ENCODE measurements at regions not wholly inside any gene's neighbourhood (a gene's known extent, or its start where the extent isn't known, plus 50 kb on each side); places are given as distances from the start of the nearest gene placed in this dataset.

DNA sequence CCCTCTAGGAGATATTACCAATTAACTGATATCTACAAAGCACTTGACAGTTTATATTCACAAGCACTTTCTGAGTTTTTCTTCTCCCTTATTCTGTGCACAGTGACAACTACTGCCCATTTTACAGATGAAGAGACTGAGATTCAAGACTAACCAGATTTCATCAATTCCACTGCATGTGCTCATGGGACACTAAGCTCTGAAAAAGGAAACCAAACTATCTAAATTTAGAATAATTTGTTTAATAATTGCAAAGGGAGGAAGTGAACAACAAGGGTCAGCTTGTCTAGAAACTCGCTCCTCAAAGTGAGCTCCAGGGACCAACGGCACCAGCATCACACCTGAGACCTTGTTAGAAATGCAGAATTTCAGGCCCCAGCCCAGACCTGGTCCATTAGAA, 50.8 kb upstream of the MYLIP start:
- DNase-seq: no peak

DNA sequence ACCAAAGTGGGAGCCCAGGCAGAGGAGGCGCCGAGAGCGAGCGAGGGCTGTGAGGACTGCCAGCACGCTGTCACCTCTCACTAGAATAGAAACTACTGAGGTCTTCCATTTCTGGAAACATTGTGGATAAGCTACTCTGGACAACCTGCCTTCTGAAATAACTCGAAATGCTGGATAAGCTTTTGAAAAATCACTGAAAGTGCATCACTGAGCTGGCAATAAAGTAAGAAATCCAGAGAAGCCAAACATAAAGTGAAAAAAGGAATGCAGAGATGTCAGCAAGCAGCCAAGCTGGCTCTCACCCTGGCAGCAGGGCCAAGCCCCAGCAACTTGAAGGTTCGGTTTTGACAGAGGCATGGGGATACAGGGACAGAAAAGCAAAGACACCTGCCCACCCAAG, 59.2 kb upstream of the MYLIP start:
- DNase-seq: no peak

DNA sequence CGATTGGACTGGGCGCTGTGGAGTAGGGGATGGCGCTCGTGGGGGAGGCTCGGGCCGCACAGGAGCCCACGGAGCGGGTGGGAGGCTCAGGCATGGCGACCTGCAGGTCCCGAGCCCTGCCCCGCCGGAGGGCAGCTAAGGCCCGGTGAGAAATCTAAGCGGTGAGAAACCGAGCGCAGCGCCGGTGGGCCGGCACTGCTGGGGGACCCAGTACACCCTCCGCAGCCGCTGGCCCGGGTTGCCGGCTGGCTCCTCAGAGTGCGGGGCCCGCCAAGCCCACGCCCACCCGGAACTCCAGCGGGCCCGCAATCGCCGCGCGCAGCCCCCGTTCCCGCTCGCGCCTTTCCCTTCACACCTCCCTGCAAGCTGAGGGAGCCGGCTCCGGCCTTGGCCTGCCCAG, 59.7 kb upstream of the MYLIP start:
- DNase-seq: no peak

DNA sequence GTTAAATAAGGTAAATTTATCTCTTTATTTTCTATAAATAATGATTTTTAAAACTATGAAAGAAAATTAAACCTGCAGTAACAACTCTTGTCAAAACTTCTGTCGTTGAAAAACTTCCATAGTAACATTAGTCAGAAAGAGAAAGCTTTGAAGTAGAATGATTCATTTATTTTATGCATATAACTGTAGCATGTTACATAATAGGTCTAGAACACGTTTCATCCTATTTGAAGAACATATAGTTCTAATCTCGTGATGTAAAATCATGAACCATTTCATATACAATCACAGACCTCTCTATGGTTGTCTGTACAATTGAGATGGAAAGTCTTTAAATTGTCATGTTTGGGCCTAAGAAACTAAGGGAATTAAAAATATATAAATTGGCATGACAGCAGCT, 61.3 kb upstream of the MYLIP start:
- no peak for DNase-seq

DNA sequence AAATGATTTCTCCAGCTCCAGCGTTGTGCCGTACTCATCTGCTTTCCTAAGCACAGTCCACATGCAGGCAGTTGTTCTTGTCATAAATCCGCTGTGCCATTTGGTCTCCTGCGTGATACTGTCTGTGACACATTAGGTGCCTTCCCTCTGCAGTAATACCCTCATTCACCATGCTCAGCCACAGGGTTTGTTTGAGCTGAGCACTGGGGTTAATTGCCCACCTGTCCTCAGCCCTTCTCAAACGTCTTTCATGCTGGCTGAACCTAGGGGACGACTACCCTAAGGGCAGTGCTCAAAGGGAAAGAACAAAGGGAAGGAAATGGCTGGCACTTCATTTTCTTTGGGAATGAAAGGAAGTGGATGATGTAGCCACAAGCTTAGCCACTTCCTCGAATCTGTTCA, 64.2 kb upstream of the MYLIP start:
- DNase-seq: peak; percentile 9

DNA sequence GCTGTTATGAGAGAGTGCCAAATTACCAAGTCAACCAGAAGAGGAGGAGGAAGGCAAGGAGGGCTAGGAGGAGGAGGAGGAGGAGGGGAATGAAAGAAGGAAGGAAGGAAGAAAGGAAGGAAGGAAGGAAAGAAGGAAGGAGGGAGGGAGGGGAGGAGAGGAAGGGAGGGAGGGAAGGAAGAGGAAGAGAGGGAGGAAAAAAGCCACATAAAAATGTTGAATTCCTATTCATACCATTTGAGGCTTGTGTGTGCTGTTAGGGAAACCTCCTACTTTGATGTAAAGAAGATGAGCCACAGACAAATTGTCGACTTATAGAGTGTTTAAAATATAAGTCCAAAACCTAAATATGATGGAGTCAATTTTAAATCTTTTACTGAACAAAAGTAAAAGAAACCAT, 65.3 kb upstream of the MYLIP start:
- DNase-seq: no peak

DNA sequence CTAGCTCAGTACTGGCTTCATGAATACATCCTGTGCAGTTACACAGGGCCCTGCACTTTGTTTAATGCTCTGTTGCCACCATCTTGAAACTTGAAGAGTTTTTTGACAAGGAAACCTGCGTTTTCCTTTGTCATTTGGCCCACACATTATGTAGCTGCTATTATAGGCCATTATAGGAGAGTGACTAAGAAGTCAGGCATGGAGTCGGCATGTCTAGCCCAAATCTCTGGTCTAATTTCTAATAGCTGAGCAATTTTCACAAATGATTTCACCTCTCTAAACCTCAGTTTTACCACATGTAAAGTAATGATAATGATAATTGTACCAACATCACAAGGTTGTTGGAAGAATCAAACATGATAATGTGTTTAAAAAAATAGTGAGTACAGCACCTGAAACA, 67.1 kb upstream of the MYLIP start:
- no peak for DNase-seq

DNA sequence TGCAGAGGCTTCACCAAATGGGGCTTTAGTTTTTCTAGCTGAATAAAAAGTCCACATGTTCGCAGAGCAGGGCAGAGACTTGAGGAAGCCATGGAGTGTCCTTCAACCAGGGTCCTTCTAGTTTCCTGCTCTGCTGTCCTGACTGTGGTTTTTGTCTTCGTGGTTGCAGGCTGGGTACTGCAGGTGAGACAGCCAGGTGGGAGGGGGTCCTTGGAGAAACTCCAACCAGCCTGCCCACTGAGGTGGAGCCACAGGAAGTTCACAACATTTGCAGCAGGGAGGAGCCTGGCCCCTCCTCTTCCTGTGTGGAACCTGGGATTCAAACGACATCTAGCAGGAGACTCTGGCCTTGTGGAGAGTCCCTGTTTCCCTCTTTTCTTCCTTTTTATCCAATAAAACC, 68.8 kb upstream of the MYLIP start:
- peak; percentile 20 for DNase-seq

DNA sequence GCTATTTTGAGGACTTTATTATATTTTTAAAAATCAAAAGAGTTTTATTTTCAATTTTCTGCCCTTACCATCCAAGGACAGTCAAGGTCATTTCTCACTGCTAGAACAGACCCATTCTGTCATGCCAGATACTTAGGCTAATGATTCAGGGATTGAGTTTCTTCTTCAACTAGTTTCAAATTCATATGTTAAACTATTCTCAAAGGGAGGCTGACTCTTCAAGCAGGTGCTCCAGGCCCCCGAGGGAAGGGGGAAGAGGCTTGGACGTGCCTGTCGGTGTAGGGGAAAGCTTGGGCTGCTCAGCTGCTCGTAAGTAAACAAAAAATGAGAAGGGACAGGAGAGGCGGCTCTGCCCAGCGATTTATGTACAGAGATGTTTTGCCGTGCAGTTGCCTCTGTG, 69.4 kb upstream of the MYLIP start:
- peak; percentile 59 for DNase-seq

DNA sequence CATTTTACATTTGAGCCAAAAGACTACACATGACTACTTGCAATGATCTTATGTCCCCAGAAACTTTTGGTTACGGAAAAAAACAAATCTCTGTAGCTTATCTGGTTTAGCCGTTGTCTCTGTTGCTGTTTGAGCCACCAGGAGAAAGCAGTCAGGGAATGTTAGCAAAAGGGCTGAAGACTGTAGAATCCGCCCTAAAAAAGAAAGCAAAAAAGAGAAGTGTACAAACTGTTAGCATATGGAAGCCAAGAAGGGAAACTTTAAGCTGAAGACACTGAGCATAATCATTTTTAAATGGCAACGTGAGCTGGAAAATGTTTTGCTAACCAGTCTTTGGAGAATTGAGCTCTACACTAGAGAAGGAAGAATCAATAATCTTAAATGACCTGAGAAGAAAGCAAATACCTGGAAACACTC, 69.9 kb upstream of the MYLIP start:
- no peak for DNase-seq

DNA sequence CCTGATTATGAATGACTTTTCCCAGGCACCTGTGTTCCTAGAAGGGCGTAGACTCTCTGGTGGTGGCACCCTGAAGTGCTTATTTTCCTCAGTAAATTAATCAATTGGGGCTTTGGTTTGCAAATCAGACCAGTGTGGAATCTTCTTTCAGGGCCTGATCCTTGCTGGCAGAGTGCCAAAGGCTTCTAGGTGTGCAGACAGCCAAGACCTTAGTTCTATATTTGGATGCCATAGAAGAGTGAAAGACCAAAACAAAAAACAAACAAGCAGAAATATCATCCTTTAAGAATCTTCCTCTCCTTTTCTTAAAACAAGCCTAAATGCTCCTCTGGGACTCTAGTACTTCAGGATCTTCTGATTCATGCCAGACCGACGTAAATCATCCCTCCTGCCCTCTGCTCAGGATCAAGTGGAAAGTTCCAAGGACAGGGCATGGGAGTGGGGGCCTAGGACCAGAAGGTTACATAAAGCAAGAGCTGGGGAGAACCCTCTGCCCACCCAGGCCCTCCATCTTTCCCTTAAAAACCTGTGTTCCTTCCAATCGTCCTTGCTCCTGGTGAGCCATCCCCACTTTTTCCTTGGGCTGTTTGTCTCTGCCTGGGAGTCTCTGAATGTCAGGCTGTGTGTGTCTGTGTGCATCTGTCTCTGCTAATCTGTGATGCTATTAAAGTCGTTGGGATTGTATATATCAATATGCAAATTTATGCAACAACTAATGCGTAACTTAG, 70.5 kb upstream of the MYLIP start:
- DNase-seq: no peak

DNA sequence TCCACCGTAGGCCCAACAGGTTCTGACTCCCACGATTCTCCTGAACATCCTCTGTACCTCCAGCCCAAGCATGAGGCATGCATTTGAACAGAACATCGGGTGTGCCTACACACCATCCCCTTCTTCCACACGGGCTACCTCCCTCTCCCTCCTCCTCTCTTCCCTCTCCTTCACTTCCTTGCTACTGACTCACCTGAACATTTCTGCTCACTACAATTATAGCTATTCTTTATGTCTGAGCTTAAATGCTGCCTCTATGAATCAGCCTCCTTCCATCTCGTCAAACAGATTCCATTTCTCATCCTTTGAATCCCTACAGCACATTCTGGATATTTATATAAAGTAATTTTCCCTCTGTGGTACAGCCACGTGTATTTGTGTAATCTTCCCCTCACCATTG, 71.4 kb upstream of the MYLIP start:
- DNase-seq: no peak

DNA sequence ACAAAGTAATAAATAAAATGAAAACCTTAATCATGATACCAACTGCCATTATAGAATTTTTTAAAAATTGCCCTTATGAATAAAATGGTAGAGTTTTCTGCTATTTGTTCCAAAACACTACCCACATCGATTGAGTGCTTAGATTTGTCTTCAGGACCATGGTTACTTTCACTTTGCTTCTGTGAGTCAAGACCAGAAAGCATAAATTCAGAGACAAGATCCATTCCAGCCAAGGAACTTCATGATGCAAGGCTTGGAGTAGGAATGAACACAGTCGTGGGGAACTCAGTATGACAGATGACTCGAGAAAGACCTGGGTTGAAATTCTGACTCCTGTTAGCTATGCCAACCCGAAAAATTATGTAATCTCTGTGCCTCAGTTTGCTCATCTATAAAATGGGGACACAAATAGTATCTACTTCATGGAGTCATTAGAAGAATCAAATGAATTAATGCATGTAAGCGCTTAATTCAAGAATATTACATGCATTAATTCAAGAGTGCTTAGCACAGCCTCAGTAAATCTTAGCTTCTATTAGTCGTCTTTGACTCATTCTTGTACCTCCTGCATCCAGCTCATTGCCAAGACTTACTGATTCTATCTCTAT, 72.5 kb upstream of the MYLIP start:
- no peak for DNase-seq

DNA sequence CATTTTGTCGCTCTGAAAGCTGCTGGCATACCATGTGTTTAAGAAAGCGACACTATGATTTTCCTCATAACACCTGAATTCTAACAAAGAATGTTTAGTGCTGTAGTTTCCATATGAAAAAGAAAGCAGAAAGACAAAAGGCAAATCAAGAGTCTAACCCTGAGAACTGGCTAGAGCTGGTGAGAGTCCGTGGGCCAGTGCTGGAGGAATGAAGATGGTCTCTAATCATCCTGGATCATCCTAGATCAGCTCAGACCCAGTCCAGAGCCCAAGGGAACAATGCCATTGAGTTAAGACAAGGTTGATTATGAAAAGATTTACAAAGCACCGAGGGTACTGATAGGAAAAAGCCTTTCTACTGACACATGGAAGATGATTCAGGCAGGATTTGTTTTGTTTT, 73.0 kb upstream of the MYLIP start:
- DNase-seq: no peak

DNA sequence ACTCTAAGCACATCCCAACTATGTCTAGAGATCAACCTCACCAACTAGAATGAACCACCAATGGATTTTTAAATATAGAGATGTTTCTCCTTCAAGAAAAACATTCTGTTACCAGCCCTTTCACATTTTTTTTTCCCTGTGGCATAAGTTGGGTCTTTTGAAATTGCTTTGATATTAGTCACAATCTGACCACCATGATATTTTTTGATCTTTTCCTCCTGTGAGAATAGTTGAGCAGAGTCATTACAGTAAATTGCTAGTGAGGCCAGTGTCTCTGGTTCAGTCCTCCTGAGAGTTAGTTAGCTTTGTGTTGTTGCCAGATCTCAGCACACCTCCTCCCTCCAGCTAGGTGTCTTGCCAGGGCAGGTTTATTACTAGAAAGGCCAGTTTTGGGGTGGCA, 79.7 kb upstream of the MYLIP start:
- DNase-seq: no peak

DNA sequence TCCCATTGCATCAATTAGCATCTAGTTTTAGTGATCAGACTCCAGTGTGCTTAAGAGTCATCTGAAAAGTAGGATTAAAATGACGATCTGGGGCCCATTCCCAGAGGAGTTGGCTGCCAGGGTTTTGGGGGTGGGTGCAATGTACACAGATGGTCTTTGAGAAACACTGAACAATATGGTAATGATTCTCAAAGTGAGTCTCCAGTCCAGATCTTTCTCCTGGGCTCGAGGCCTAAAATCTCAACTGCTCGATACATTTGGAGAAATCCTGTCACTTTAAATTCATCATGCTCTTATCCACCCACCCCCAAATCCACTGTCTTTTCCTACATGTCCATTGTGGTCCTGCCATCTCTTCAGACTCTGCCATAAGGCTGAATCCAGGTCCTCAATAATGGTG, 80.7 kb upstream of the MYLIP start:
- no peak for DNase-seq

DNA sequence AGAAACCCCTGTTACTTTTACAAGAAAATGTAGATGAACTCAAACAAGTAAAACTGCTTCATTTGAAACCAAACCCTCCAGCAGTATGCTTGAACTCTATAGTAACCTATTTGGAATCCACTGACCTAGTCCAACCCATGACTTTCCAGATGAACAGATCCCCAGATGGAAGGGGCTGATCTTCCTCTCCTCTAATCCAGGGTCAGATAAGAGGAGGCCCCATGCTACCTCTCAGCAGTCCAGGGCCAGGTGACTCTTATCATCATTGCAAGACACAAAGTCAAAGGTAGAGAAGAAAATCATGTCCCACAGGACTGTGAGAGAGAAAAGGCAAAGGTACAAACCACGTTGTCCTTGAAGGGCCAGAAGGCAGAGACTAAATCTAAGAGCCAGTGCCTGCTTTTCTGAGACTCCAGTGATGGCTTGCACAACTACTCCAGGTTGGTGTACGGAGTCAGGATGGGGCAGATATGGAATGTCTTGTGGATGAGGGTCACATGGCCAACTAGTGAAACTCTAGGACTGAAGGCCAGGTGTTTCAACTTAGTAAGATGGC, 81.4 kb upstream of the MYLIP start:
- DNase-seq: no peak

DNA sequence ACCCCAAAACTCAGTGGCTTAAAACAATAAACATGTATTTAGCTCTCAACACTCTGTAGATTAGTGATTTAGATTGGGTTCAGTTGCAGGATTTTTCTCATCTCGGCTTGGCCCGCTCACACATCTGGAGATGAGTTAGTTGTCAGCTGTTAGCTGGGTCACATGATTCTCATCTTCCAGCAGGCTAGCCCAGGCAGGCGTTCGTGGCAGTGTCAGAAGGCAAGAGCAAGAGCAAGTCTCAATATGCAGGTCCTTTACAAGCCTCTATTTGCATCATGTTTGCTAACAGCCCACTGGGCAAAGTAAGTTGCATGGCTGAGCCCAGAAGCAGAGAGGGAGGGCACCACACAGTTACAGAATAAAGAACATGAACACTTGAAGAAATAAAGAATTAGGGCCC, 83.6 kb upstream of the MYLIP start:
- DNase-seq: no peak

DNA sequence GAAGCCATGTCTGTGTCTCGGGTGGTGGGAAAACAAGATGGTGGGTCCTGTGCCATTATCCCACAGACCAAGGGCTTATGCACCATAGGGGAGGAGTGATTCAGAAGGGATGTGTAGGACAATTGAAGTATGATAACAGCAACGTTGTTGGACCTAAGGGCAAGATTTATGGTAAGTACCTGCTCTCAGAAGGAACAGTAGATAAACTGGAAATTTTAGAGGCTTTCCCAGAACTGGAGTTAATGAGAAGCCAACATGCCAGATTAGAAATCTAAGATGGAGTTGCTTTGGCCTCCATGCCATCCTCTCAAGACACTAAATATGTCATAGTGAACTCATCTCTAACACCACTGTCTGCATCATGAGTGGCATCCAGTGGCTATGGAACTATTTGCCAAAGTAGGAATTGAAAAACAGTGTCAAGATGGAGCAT, 84.7 kb upstream of the MYLIP start:
- no peak for DNase-seq

DNA sequence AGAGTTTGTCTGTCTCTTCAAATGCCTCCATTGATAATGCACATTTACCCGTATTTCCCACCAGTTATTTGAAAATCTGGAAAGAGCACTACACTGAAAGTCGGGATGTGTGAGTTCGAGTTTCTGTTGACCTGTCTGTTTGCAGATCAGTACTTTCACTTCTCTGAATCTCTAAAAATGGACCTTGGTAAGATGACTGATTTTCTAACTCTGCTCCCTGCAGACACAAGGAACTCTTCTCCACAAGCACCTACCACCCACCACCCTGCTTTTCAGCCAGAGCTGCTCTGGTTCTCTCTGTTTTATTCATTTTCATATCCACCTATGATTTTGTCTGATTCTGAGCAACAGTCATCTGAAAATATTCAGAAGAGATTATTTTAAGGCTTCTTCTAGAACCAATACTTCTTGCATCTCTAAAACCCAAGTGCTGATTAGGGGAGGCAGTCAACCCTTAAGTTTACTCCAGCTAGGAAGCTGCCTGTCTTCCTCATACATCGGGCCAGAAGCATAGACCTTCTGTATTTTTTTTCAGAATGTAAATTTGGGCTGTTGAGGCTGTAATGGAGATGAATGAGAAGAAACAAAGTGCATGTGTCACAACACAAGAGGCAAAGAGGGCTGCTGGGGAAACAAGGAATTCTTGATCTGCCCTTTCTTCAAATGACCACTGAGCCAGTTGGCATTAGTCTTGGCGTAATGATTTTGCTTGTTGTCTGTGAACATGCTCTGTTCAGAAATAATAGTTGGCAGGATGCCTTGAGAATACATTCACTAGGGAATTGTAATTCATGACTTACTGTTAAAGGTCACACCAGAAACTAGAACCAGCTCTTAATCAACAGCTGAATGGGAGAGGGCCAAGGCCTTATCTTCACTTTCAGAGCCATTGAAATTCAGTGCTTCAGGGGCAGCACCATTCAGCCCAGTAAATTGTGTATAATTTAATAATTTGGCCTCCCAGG, 85.4 kb upstream of the MYLIP start:
- DNase-seq: no peak

DNA sequence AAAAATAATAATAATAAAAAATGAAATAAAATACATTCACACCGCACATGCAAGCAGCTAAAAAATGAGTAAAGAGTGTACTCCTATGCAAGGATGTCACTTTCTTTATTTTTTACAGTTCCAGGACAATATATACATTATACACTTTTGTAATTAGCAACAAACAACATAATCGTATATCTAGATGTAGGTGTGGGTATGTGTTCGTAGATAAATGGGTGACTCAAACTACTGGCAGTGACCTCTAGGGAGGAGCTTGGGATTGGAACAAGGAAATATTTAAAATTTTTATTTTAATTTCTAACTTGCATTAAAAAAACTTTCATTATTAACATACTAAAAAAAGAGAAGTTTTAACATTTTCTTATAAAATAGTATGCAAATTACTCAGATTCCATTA, 86.1 kb upstream of the MYLIP start:
- no peak for DNase-seq

DNA sequence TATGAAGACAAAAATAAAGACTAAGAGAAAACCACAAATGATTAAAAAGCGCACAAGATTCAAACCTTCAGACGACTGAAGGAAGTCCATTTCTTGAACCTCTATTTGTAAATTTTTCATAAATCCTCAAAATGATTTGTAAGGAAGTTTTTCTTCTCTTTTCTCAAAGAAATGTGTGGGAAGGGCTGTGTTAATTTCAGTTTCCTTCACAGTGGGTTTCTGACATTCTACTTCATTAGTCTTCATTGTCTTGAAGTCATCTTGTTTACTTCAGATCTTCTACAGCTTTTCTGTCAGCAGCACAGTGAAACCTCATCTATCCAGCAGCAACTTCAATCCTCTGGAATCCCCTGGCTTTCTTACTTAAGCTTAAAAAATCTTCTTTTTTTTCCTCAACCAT, 87.6 kb upstream of the MYLIP start:
- DNase-seq: no peak

DNA sequence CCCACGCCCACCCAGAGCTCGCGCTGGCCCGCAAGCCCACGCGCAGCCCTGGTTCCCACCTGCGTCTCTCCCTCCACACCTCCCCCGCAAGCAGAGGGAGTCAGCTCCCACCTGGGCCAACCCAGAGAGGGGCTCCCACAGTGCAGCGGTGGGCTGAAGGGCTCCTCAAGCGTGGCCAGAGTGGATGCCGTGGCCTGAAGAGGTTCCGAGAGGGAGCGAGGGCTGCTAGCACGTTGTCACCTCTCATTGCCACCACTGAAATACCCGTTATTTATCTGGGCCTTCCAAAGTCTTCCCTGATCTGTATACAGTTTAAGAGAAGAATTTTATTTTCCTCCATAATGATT, 88.3 kb upstream of the MYLIP start:
- no peak for DNase-seq

All from NCI-H510A (cell line).